GM19043 (cell line): ENCODE measurements at regions not wholly inside any gene's neighbourhood (a gene's known extent, or its start where the extent isn't known, plus 50 kb on each side); places are given as distances from the start of the nearest gene placed in this dataset.

Source experiments
- ATAC-seq: cut with Tn5 transposase; IDR thresholded peaks from one replicate; pipeline ENCODE4 v1.9.1; 2021; ENCODE audit warnings: low read depth; ENCODE audit not compliant: unreplicated experiment

DNA sequence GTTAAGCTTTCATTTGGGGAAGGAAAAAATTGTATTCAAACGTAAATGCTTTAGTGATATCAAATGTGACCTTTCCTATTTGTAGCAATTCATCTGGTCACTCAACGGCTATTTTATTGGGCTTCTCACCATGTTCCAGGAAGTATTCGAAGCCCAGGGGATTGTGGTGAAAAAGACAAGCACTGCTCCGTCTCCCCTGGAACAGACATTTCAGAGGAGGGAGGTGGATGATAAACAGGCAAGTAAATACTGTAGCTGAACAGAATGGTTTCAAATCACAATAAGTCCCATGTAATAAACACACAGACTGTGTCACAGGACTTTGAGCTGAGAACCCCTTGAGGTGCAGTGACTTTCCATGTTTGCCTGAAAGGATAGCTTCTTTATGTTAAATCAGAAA, 464.7 kb upstream of the HNRNPA3 start:
- ATAC-seq = no peak

- ATAC-seq = no peak
These were observed 463.9 kb upstream of the HNRNPA3 start for GRCh38 chr2:176748662-176749061.

- no peak for ATAC-seq
These were observed 461.0 kb upstream of the HNRNPA3 start for GRCh38 chr2:176751314-176752227.

- no peak for ATAC-seq
These were observed 460.3 kb upstream of the HNRNPA3 start for GRCh38 chr2:176752295-176752694.

GRCh38 chr2:176753205-176753604, 459.4 kb upstream of the HNRNPA3 start:
- ATAC-seq = no peak

GRCh38 chr2:176753752-176754474, 458.7 kb upstream of the HNRNPA3 start:
- ATAC-seq = no peak

GRCh38 chr2:176755537-176756135, 457.0 kb upstream of the HNRNPA3 start:
- no peak for ATAC-seq

GRCh38 chr2:176758426-176758825, 454.2 kb upstream of the HNRNPA3 start:
- ATAC-seq = no peak

GRCh38 chr2:176760439-176760838, 452.2 kb upstream of the HNRNPA3 start:
- no peak for ATAC-seq

DNA sequence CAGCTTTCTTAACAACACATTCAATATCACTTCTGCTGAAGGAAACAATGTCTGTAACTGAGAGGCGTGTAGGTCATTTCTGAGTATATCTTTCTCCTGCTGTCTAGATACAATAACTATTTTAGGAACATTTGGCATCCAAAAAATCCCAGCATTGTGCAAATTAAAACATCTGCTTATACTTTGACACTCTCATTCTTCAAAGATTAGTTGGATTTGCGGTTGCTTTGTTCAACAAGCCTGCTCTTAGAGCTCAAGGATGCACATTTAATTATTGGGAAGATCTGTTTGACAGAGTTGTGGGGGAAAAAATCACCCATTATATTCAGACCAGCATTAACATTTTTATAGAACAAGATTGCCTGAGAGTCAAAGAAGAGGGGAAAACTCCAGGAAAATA, 449.5 kb upstream of the HNRNPA3 start:
- no peak for ATAC-seq

DNA sequence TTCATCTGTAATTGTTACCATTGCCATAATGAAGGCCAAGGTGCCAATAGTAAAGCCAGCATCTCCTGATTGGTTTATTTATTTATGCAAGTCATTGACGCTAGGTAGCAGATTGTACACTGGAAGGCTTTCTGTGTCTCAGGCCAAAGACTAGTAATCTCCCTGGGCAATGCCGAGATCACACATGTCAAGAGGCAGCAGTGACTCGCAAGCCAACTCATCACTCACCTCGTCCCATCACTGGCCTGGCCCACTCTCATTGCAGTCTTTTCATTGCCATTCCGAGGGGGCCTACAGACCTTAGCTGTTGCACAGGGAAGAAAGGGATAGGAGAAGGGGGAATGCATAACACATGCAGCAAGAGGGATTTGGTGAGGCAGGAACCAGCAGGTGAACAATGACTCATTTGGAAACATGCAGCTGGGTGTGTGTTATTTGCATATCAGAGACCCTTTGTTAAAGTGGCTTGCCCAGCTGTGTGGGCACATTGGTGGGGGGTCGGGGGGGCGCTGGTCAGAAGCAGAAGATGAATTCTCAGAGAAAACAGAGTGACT, 448.7 kb upstream of the HNRNPA3 start:
- no peak for ATAC-seq

DNA sequence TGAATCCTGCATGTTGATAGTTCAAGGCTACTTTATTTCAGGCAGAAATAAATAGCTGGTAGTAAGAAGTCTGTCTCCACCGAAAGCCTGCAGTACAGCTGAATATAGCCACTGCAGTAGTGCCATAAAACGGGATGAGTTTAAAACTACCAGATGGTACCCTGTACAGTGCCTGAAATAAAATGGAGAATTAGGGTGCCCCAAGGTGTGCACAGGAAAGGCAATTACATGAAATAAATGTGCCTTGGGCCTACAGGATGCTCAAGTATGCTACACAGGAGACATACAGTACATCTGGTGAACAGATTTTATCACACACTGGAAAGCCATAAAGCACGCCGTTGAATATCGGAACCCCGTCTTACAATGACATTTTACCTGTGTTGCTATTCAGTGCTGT, 447.7 kb upstream of the HNRNPA3 start:
- ATAC-seq = no peak

GRCh38 chr2:176766005-176766404, 446.6 kb upstream of the HNRNPA3 start:
- no peak for ATAC-seq

GRCh38 chr2:176768185-176768584, 444.4 kb upstream of the HNRNPA3 start:
- ATAC-seq = no peak

GRCh38 chr2:176769021-176769420, 443.6 kb upstream of the HNRNPA3 start:
- ATAC-seq = no peak

- ATAC-seq = no peak
These were observed 442.9 kb upstream of the HNRNPA3 start for GRCh38 chr2:176769499-176770370.

- ATAC-seq = no peak
These were observed 439.8 kb upstream of the HNRNPA3 start for GRCh38 chr2:176772816-176773215.

DNA sequence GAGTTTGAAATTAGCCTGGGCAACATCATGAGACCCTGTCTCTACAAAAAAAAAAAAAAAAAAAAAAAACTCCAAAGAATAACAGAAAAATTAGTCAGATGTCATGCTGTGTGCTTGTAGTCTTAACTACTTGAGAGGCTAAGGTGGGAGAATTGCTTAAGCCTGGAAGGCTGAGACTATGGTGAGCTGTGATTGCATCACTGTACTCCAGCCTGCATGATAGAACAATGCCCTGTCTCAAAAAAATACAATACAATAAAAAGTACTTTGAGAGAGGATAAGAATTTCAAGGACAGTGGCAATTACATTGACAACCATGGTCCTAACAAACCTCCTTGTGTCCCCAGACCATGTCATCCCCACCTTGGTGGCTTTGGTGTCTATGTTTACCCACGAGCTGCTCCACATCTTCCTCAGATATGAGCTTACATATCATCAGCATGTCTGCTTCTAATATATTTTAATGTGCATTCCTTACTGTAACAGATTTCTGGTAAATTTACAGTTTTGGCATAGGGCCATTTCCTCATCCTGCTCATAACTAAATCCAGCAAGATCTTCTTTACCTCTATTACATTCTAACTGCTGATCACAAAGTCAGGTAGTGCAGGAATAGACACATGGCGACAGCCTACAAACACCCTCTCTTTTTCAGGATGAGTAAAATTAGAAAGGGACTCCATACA, 437.7 kb upstream of the HNRNPA3 start:
- no peak for ATAC-seq

- no peak for ATAC-seq
These were observed 435.3 kb upstream of the HNRNPA3 start for GRCh38 chr2:176777262-176777661.

DNA sequence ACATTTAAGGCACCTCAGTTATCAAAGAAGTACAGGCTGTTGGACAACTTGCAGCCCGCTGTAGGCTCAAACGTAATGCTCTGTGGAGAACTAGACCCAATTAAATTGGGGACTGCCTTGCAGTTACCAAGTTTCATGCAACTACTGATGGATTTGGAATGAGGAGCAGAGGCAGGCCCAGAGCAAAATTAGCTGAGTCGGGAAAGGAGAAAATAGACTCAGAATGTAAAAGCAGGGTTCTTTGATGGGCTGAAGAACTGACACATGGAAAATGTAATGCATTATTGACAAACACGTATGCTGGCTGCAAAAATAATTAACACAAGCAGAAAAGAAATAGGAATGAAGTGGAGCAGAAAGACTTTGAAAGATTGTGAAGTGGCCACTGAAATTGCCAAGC, 432.7 kb upstream of the HNRNPA3 start:
- ATAC-seq = no peak
